ENCODE measurements at regions not wholly inside any gene's neighbourhood (a gene's known extent, or its start where the extent isn't known, plus 50 kb on each side); places are given as distances from the start of the nearest gene placed in this dataset.
"Not testable (repeated sequence)": the region's sequence is repeated elsewhere in the genome, so short reads cannot be mapped to it uniquely, and the experiment has no call there.

DNA sequence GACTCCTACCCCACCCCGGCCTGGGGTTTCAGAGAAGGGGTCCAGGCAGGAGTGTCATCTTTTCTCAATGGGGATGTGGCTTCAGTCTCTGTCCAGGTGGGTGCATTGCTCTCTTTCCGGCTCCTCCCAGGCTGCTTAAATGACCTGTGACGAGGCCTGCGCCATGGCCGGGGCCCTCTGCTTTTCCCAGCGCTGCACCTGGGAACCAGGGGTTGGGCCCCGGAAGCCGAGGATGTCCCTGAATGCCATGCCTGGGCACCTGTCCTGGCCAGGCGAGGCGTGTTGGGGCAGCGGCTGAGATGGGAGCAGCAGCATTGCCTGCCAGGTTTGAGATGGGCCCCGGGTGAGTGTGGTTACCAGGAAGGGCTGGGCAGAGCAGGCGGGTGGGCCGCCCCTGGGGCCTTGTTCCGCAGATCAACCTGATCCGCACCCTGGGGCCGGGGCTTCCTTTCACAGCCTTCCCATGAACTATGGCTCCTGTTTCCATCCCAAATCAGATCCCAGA lies 147.4 kb downstream of the SEC14L1 start:
- intact Hi-C loops (cut with DNase I), result no loop called here
- no peak for DNase-seq

DNA sequence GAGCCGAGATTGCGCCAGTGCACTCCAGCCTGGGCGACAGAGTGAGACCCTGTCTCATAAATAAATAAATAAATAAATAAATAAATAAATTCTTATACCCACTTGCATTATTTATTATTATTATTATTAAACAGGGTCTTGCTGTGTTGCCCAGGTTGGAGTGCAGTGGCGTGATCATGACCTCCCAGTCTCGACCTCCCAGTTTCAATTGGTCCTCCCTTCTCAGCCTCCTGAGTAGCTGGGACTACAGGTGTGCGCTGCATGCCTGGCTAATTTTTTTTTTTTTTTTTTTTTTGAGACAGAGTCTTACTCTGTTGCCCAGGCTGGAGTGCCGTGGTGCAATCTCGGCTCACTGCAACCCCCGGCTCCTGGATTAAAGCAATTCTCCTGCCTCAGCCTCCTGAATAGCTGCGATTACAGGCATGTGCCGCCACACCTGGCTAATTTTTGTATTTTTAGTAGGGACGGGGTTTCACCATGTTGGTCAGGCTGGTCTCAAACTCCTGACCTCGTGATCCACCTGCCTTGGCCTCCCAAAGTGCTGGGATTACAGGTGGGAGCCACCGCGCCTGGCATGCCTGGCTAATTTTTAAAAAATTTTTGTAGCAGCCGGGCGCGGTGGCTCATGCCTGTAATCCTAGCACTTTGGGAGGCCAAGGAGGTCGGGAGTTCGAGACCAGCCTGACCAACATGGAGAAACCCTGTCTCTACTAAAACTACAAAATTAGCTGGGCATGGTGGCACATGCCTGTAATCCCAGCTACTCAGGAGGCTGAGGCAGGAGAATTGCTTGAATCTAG lies 150.2 kb downstream of the SEC14L1 start:
- DNase-seq; intact Hi-C loops (cut with DNase I): not testable (repeated sequence)

DNA sequence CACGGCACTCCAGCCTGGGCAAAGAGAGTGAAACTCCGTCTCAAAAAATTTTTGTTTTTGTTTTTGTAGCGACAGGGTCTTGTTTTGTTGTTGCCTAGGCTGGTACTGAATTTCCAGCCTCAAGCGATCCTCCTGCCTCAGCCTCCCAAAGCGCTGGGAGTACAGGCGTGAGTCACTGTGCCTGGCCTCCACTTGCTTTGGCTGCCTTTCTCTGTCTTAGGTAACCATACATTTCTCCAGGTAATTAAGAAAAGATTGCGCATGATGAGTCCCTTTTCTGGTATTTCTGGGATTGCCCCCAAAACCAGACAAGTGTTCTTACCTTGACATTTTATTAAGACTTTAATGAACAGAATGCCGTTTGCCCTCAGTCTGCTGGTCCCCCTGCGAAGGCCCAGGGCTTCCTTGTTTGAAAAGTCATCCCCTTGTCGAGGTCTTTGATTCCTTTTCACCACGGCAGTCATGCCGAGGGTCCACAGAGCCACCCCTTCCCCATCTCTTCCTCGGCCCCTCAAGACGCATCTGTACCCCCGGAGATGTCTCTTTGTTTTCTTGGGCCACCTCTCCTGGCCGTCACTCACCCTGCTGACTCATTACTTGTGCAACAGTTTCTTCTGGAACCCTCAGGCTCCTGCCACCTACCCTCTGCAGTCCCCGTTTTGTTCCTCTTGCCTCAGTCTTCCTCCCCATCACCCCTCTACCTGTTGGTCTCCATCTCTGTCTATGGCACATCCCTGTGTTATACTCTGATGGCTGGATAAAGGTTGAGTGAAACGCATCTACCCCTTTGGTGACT lies 151.0 kb downstream of the SEC14L1 start:
- DNase-seq, result no peak
- intact Hi-C loops (cut with DNase I), result no loop called here

DNA sequence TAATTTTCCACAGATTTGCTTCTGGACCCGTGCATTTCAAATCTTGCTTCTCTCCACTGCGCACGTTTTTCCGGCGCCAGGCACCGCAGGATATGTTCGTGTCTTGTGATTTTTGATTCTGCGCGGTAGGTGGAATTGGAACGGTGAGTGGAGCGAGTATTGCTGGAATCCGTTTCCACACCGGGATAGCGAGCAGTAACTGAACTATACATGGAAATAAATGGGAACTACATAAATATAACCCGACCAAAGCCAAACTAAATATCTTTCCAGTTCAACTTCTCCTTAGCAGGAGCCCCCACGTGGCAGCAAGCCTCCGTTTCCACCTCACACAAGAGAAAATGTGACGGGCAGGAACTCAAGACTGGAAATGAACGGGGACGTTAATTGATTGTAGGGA lies 154.0 kb downstream of the SEC14L1 start:
- intact Hi-C loops (cut with DNase I), result no loop called here
- no peak for DNase-seq

DNA sequence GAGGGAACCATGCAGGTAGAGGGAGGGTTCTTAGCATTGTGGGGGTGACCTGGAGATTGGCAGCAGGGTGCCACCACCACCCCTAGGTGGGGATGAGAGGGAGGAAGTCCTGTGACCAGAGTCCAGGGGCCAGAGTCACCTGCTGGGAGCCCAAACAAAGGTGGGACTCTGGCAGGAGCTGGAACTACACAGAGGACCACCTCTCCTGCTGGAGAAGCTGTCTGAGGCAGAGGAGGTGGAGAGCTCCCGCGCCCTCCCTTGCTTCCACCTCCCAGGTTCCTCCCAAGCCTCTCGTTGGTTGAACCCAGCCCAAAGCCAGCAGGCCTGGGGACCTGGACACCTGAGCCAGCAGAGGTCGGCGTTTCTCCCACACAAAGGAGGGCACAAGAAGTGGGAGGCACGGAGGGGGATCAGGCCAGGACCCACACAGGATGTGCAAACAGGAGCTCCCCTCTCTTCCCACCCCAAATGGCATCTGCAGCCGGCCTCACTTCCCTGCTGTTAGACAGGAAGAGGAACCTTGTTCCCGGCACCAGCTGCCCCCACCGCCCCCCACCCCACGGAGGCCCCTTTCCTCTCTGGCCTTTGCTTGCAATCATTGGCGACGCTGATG lies 154.6 kb downstream of the SEC14L1 start:
- DNase-seq, result no peak
- intact Hi-C loops (cut with DNase I), result no loop called here

- intact Hi-C loops (cut with DNase I), result no loop called here
- DNase-seq, result no peak
Measured at GRCh38 chr17:77296769-77297409, 156.1 kb downstream of the SEC14L1 start.

GRCh38 chr17:77297693-77298666 lies 157.2 kb downstream of the SEC14L1 start:
- intact Hi-C loops (cut with DNase I), result no loop called here
- no peak for DNase-seq

- intact Hi-C loops (cut with DNase I), result no loop called here
- no peak for DNase-seq
Measured at GRCh38 chr17:77298811-77299210, 158.0 kb downstream of the SEC14L1 start.

DNA sequence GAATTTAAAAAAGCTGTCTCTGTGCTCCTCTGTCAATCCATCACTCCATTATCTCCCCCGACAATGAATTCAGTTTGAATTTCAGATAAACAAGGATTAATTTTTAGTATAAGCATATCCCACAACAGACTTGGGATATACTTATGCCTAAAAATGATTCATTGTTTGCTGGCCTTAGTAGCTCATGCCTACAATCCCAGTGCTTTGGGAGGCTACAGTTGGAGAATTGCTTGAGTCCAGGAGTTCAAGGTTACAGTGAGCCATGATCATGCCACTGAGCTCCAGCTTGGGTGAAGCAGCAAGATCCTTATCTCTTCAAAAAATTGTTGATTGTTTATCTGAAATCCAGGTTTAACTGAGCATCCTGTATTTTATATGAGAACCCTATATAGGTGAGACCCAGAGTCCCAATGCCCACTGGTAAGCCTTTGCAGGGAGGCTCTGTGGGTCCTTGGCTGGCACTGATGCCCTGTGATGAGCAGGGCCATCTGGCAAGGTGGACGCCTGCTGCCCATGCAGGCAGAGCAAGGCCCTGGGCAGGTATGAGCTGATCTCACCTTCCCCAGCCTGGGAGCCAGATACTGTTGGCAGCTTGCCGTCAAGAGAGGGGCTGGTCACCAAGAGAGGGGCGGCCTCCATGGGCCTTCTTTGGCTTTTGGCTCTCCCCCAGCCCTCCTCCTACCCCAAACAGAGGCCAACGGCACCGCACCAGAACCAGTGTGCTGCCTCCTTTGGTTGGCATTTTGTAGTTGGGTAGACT lies 158.7 kb downstream of the SEC14L1 start:
- no peak for DNase-seq
- intact Hi-C loops (cut with DNase I), result no loop called here

- intact Hi-C loops (cut with DNase I), result no loop called here
- no peak for DNase-seq
Measured at GRCh38 chr17:77300016-77300686, 159.4 kb downstream of the SEC14L1 start.

- intact Hi-C loops (cut with DNase I), result no loop called here
- no peak for DNase-seq
Measured at GRCh38 chr17:77301694-77302266, 161.0 kb downstream of the SEC14L1 start.

GRCh38 chr17:77302682-77303081 lies 161.9 kb downstream of the SEC14L1 start:
- no peak for DNase-seq
- intact Hi-C loops (cut with DNase I), result no loop called here

GRCh38 chr17:77303620-77304019 lies 162.9 kb downstream of the SEC14L1 start:
- intact Hi-C loops (cut with DNase I), result no loop called here
- DNase-seq, result no peak

- DNase-seq, result no peak
- intact Hi-C loops (cut with DNase I), result no loop called here
Measured at GRCh38 chr17:77304051-77304745, 163.4 kb downstream of the SEC14L1 start.

GRCh38 chr17:77304746-77305473 lies 164.1 kb downstream of the SEC14L1 start:
- intact Hi-C loops (cut with DNase I), result no loop called here
- DNase-seq, result no peak

DNA sequence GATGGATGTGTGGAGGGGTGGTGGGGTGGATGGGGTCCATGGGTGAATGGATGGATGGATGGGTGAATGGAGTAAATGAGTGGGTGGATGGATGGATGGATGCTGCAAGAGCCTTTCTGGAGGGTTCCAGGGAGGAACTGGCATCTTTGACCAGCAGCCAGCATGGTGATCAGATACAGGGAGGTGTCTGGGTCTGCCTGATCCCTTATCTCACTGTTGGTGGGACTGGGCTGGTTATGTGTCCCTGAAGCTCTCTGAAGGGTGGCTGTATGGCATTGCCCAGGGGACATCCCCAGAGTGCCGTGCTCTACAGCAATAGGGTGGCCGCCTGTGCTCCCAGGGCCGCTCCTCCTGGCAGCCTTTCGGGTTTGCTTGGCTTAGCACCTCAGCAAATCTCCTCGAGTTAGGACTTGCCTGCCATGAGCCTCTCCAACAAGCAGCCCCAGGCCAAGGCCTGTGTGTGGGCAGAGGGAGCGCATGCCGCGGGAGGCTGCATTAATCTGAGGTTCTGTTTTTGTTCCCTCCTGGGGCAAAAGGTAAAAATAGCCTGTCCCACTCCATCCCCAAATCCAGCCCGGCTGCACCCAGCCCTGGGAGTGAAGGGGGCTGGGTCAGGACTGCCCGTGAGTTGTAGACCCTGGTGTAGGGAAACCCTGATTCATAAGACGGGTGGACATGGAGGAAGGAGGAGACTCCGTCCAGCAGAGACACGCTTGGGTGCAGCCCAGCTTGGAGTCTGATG lies 165.4 kb downstream of the SEC14L1 start:
- intact Hi-C loops (cut with DNase I), result no loop called here
- DNase-seq, result no peak
